ENCODE measurements at regions not wholly inside any gene's neighbourhood (a gene's known extent, or its start where the extent isn't known, plus 50 kb on each side); places are given as distances from the start of the nearest gene placed in this dataset.
"Not testable (repeated sequence)": the region's sequence is repeated elsewhere in the genome, so short reads cannot be mapped to it uniquely, and the experiment has no call there.

- Histone ChIP-seq H3K9me3 (no peaks in the 10 kb centered on the region), H3K4me1 (peaks cover 0 to 11% (median 3%) of the 10 kb centered on the region in 4 donors), H3K27ac (replicated peaks in 1 of 4) (no peak overlapping the region), H3K4me3 (no peak overlapping the region), H3K36me3 (no peaks in the 10 kb centered on the region), H3K27me3 (no peaks in the 10 kb centered on the region)
- no peak for TF ChIP-seq POLR2AphosphoS5 (IDR thresholded peaks at IDR 0.05)
- intact Hi-C loops (cut with DNase I), result no loop called here
- 88% methylated on average over 1 of the region's 1 CpG for WGBS
- no peak for DNase-seq (ENCODE audit: extremely low spot score)
Observed at GRCh38 chr3:151593928-151594327, 133.1 kb upstream of the IGSF10 start.

DNA sequence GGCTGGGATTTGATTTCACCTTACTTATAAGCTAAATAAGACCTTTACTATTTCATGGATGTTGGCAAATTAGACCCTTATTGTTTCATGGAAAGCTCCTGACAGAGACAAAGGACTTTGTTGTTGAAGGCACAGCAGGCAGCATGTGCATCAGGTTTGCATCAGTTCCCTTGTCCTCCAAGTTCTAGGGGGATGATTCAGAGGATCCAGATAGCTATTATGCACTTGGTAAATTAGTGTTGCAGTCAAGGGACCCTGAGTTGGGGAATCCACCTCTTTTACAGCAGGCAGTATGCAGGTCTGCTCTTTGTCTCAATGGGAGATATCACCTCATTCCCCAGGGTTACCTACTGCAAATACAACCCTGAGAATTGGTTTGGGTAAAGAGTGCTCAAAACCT is 131.4 kb upstream of the IGSF10 start:
- H3K4me3 ChIP-seq, result no peak overlapping the region
- H3K27ac ChIP-seq (replicated peaks in 1 of 4), result no peak overlapping the region
- no peaks in the 10 kb centered on the region for H3K27me3 ChIP-seq
- TF ChIP-seq POLR2AphosphoS5 (IDR thresholded peaks at IDR 0.05) (no peak), EP300 (IDR thresholded peaks at IDR 0.05) (no peak), POLR2A (IDR thresholded peaks at IDR 0.05; ENCODE audit: low read depth) (no peak)
- intact Hi-C loops (cut with DNase I), result no loop called here
- H3K4me1 ChIP-seq, result peaks cover 0 to 11% (median 3%) of the 10 kb centered on the region in 4 donors
- no peaks in the 10 kb centered on the region for H3K9me3 ChIP-seq
- H3K36me3 ChIP-seq, result no peaks in the 10 kb centered on the region
- DNase-seq (ENCODE audit: extremely low spot score), result no peak

GRCh38 chr3:151591441-151591840 is 130.6 kb upstream of the IGSF10 start:
- WGBS, result 84% methylated on average over 1 of the region's 1 CpG
- H3K27ac ChIP-seq (replicated peaks in 1 of 4), result no peak overlapping the region
- H3K4me1 ChIP-seq, result peaks cover 0 to 11% (median 3%) of the 10 kb centered on the region in 4 donors
- no peaks in the 10 kb centered on the region for H3K27me3 ChIP-seq
- H3K36me3 ChIP-seq, result no peaks in the 10 kb centered on the region
- no peaks in the 10 kb centered on the region for H3K9me3 ChIP-seq
- intact Hi-C loops (cut with DNase I), result no loop called here
- no peak for TF ChIP-seq POLR2AphosphoS5 (IDR thresholded peaks at IDR 0.05)
- no peak for TF ChIP-seq POLR2A (IDR thresholded peaks at IDR 0.05; ENCODE audit: low read depth)
- TF ChIP-seq, protein P1, sequence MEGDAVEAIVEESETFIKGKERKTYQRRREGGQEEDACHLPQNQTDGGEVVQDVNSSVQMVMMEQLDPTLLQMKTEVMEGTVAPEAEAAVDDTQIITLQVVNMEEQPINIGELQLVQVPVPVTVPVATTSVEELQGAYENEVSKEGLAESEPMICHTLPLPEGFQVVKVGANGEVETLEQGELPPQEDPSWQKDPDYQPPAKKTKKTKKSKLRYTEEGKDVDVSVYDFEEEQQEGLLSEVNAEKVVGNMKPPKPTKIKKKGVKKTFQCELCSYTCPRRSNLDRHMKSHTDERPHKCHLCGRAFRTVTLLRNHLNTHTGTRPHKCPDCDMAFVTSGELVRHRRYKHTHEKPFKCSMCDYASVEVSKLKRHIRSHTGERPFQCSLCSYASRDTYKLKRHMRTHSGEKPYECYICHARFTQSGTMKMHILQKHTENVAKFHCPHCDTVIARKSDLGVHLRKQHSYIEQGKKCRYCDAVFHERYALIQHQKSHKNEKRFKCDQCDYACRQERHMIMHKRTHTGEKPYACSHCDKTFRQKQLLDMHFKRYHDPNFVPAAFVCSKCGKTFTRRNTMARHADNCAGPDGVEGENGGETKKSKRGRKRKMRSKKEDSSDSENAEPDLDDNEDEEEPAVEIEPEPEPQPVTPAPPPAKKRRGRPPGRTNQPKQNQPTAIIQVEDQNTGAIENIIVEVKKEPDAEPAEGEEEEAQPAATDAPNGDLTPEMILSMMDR (IDR thresholded peaks at IDR 0.05), result no peak
- no peak for TF ChIP-seq EP300 (IDR thresholded peaks at IDR 0.05)
- H3K4me3 ChIP-seq, result no peak overlapping the region
- DNase-seq (ENCODE audit: extremely low spot score), result no peak

GRCh38 chr3:151589311-151589710 is 128.4 kb upstream of the IGSF10 start:
- no peaks in the 10 kb centered on the region for H3K27me3 ChIP-seq
- no peaks in the 10 kb centered on the region for H3K36me3 ChIP-seq
- no peak for TF ChIP-seq POLR2A (IDR thresholded peaks at IDR 0.05; ENCODE audit: low read depth)
- no peak for TF ChIP-seq POLR2AphosphoS5 (IDR thresholded peaks at IDR 0.05)
- TF ChIP-seq EP300 (IDR thresholded peaks at IDR 0.05), result no peak
- TF ChIP-seq, protein P1 (IDR thresholded peaks at IDR 0.05), result no peak
- intact Hi-C loops (cut with DNase I), result no loop called here
- WGBS, result 82% methylated on average over 3 of the region's 3 CpGs
- H3K27ac ChIP-seq (replicated peaks in 1 of 4), result no peak overlapping the region
- H3K4me3 ChIP-seq, result no peak overlapping the region
- peaks cover 0 to 11% (median 3%) of the 10 kb centered on the region in 4 donors for H3K4me1 ChIP-seq
- no peaks in the 10 kb centered on the region for H3K9me3 ChIP-seq
- DNase-seq (ENCODE audit: extremely low spot score), result no peak

DNA sequence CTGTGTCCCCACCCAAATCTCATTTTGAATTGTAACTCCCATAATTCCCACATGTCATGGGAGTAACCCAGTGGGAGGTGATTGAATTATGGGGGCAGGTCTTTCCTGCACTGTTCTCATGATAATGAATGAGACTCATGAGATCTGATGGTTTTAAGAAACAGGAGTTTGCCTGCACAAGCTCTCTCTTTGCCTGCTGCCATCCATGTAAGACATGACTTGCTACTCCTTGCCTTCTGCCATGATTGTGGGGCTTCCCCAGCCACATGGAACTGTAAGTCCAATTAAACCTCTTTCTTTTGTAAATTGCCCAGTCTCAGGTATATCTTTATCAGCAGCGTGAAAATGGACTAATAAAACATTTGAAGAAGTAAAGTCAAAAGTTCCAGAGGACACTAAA is 126.8 kb upstream of the IGSF10 start:
- H3K4me3 ChIP-seq; H3K27ac ChIP-seq (replicated peaks in 1 of 4); H3K27me3 ChIP-seq; H3K36me3 ChIP-seq; H3K9me3 ChIP-seq; DNase-seq (ENCODE audit: extremely low spot score); intact Hi-C loops (cut with DNase I); H3K4me1 ChIP-seq: not testable (repeated sequence)
- WGBS, result 96% methylated on average over 1 of the region's 1 CpG

- TF ChIP-seq POLR2A (IDR thresholded peaks at IDR 0.05; ENCODE audit: low read depth) (no peak), POLR2AphosphoS5 (IDR thresholded peaks at IDR 0.05) (no peak), EP300 (IDR thresholded peaks at IDR 0.05) (no peak)
- TF ChIP-seq, protein P1 (IDR thresholded peaks at IDR 0.05), result no peak
- Histone ChIP-seq H3K4me3 (no peak overlapping the region), H3K27ac (replicated peaks in 1 of 4) (no peak overlapping the region), H3K27me3 (no peaks in the 10 kb centered on the region), H3K36me3 (no peaks in the 10 kb centered on the region), H3K4me1 (peaks cover 0 to 20% (median 11%) of the 10 kb centered on the region in 4 donors), H3K9me3 (no peaks in the 10 kb centered on the region)
- WGBS, result 77% methylated on average over 2 of the region's 2 CpGs
- no peak for DNase-seq (ENCODE audit: extremely low spot score)
- intact Hi-C loops (cut with DNase I), result no loop called here
Observed at GRCh38 chr3:151584566-151584965, 123.7 kb upstream of the IGSF10 start.
